GM12878 (cell line): ENCODE measurements at regions not wholly inside any gene's neighbourhood (a gene's known extent, or its start where the extent isn't known, plus 50 kb on each side); places are given as distances from the start of the nearest gene placed in this dataset.

ENCODE experiments used
- ATAC-seq: fragments of 200-7000 bp; cut with Tn5 transposase; 3 replicates; pipeline ENCODE4 v1.9.1; 2020; ENCODE audit warnings: mild to moderate bottlenecking, moderate library complexity
- BruUV-seq: library from RNA; stranded (reverse); fragments of 400-500 nt; replicated peaks from 2 replicates; lab custom pipeline; 2021; lab: Mats Ljungman, UMichigan
- CTCF ChIA-PET: fragments of 300-600 bp; sonication (Branson Sonifier 250); formaldehyde crosslinking; extraction: SDS; loops from one replicate; lab custom pipeline; 2021; ENCODE audit warnings: inconsistent platforms; lab: Yijun Ruan, JAX
- POLR2A ChIA-PET: fragments of 350-600 bp; formaldehyde crosslinking; extraction: SDS; loops from one replicate; lab custom pipeline; 2021; ENCODE audit warnings: inconsistent platforms; lab: Charles Lee
- RAD21 ChIA-PET: fragments of 300-600 bp; sonication (Branson Sonifier 250); formaldehyde crosslinking; loops from one replicate; lab custom pipeline; 2023; ENCODE audit warnings: antibody characterized with exemption; ENCODE audit not compliant: unreplicated experiment; lab: Charles Lee
- SMC1A ChIA-PET: fragments of 300-600 bp; sonication (Branson Sonifier 250); formaldehyde crosslinking; loops from one replicate; lab custom pipeline; 2023; ENCODE audit not compliant: unreplicated experiment, uncharacterized antibody; lab: Charles Lee
- DNase-seq: peaks from one replicate; pipeline ENCODE4 v3.0.0-alpha.2; 2011; ENCODE audit warnings: low read depth, low spot score
- FAIRE-seq: peaks from 3 replicates; lab custom pipeline; 2011; peaks lifted over from hg19 to GRCh38; lab: Jason Lieb, UNC
- H2AFZ ChIP-seq: 2 replicates; pipeline ENCODE4 v1.6.0; 2011; ENCODE audit warnings: low read depth, low read length, control low read depth; ENCODE audit not compliant: control insufficient read depth
- H3K27ac ChIP-seq: 2 replicates; pipeline ENCODE4 v1.5.1; 2011; ENCODE audit warnings: control low read depth; ENCODE audit not compliant: control insufficient read depth, insufficient read depth
- H3K27me3 ChIP-seq, 2 experiments: replicated peaks in 1 of 2; 2 replicates each; pipeline versions ENCODE4 v1.6.0 to v1.6.1; 2011; ENCODE audit warnings: low read length in 1 of 2; ENCODE audit not compliant: control insufficient read depth in 2 of 2, insufficient read depth in 2 of 2
- H3K36me3 ChIP-seq, 2 experiments: 2 replicates each; pipeline ENCODE4 v1.5.1; 2011; ENCODE audit warnings: low read length in 1 of 2; ENCODE audit not compliant: control insufficient read depth in 2 of 2, insufficient read depth in 2 of 2
- H3K4me1 ChIP-seq: 2 replicates; pipeline ENCODE4 v1.6.1; 2011; ENCODE audit warnings: mild to moderate bottlenecking, low read length, moderate library complexity, mixed read lengths; ENCODE audit not compliant: control insufficient read depth, insufficient read depth
- H3K4me2 ChIP-seq: 2 replicates; pipeline ENCODE4 v1.6.0; 2011; ENCODE audit warnings: control low read depth; ENCODE audit not compliant: control insufficient read depth, insufficient read depth
- H3K4me3 ChIP-seq: fragments of 200-600 bp; sonication (generic); 2 replicates; pipeline ENCODE4 v1.5.1; 2016
- H3K79me2 ChIP-seq: 2 replicates; pipeline ENCODE4 v1.6.0; 2011; ENCODE audit warnings: low read length; ENCODE audit not compliant: control insufficient read depth, insufficient read depth
- H3K9ac ChIP-seq: 2 replicates; pipeline ENCODE4 v1.8.0; 2011; ENCODE audit warnings: low read length, control low read depth, mixed read lengths; ENCODE audit not compliant: control insufficient read depth, insufficient read depth
- H3K9me3 ChIP-seq: replicated peaks from 3 replicates; pipeline ENCODE4 v1.5.1; 2011; ENCODE audit warnings: mild to moderate bottlenecking, low read length; ENCODE audit not compliant: control insufficient read depth, insufficient read depth
- H4K20me1 ChIP-seq: 2 replicates; pipeline ENCODE4 v1.6.0; 2011; ENCODE audit not compliant: control insufficient read depth, insufficient read depth
- CHD4 ChIP-seq: fragments of 200-600 bp; sonication (generic); IDR thresholded peaks from 2 replicates; pipeline ENCODE4 v1.6.1; 2016; ENCODE audit warnings: mild to moderate bottlenecking
- E2F4 ChIP-seq: IDR thresholded peaks from 2 replicates; pipeline ENCODE4 v1.6.1; 2012; ENCODE audit warnings: low read depth, low read length, improper control_type of control experiment
- ETV6 ChIP-seq, 2 experiments: fragments of 450-650 bp in 1 of 2; IDR thresholded peaks in 1 of 2; conservative IDR thresholded peaks in 1 of 2; 2 replicates each; pipeline ENCODE4 v1.6.1; 2014; ENCODE audit warnings: antibody characterized with exemption in 1 of 2, borderline replicate concordance in 1 of 2, low read depth in 1 of 2, mild to moderate bottlenecking in 1 of 2, moderate library complexity in 1 of 2
- GABPA ChIP-seq: IDR thresholded peaks from 2 replicates; pipeline ENCODE4 v1.6.1; 2014; ENCODE audit warnings: antibody characterized with exemption, low read depth, mild to moderate bottlenecking, inconsistent platforms
- HDAC6 ChIP-seq: fragments of 200-600 bp; sonication (generic); IDR thresholded peaks from one replicate; pipeline ENCODE4 v1.8.0; 2017; ENCODE audit warnings: antibody characterized with exemption; ENCODE audit not compliant: unreplicated experiment
- KAT2A ChIP-seq: conservative IDR thresholded peaks from 2 replicates; pipeline ENCODE4 v1.6.1; 2011; ENCODE audit warnings: low read depth, low read length; ENCODE audit not compliant: control insufficient read depth
- NFYA ChIP-seq: IDR thresholded peaks from 2 replicates; pipeline ENCODE4 v1.6.1; 2011; ENCODE audit warnings: low read depth, mild to moderate bottlenecking, low read length, improper control_type of control experiment, borderline replicate concordance
- PAX5 ChIP-seq: IDR thresholded peaks from 2 replicates; pipeline ENCODE4 v1.6.1; 2011; ENCODE audit warnings: low read depth, low read length, borderline replicate concordance
- PML ChIP-seq: IDR thresholded peaks from 2 replicates; pipeline ENCODE4 v1.6.1; 2012; ENCODE audit warnings: low read length, inconsistent platforms
- RAD21 ChIP-seq: IDR thresholded peaks from 2 replicates; pipeline ENCODE4 v1.6.1; 2011; ENCODE audit warnings: mild to moderate bottlenecking, low read depth, low read length, moderate library complexity; ENCODE audit not compliant: insufficient read depth
- SKIL ChIP-seq: fragments of 450-650 bp; IDR thresholded peaks from 2 replicates; pipeline ENCODE4 v1.6.1; 2017; ENCODE audit warnings: mild to moderate bottlenecking, low read depth, inconsistent platforms; ENCODE audit not compliant: poor library complexity, severe bottlenecking
- SMARCA5 ChIP-seq: fragments of 450-650 bp; IDR thresholded peaks from 2 replicates; pipeline ENCODE4 v1.6.1; 2017; ENCODE audit warnings: mild to moderate bottlenecking
- SREBF1 ChIP-seq: IDR thresholded peaks from 2 replicates; pipeline ENCODE4 v1.6.1; 2012; ENCODE audit warnings: mild to moderate bottlenecking, low read length
- SRF ChIP-seq, 2 experiments: IDR thresholded peaks; 2 replicates each; pipeline ENCODE4 v1.6.1; 2011; ENCODE audit warnings: low read depth in 2 of 2, low read length in 2 of 2, mild to moderate bottlenecking in 1 of 2, moderate library complexity in 1 of 2
- SUZ12 ChIP-seq: fragments of 200-600 bp; sonication (generic); IDR thresholded peaks from one replicate; pipeline ENCODE4 v1.6.1; 2018; ENCODE audit warnings: antibody characterized with exemption, mild to moderate bottlenecking; ENCODE audit not compliant: unreplicated experiment
- TCF7 ChIP-seq: IDR thresholded peaks from 2 replicates; pipeline ENCODE4 v1.6.1; 2014; ENCODE audit warnings: antibody characterized with exemption, borderline replicate concordance
- USF2 ChIP-seq: IDR thresholded peaks from 2 replicates; pipeline ENCODE4 v1.6.1; 2011; ENCODE audit warnings: low read depth, low read length, improper control_type of control experiment, borderline replicate concordance
- YY1 ChIP-seq: IDR thresholded peaks from 2 replicates; pipeline ENCODE4 v1.6.1; 2011; ENCODE audit warnings: low read depth, mild to moderate bottlenecking, low read length
- ZBED1 ChIP-seq: IDR thresholded peaks from 2 replicates; pipeline ENCODE4 v1.6.1; 2016; ENCODE audit warnings: borderline replicate concordance
- WGBS: methylation state at CpG from one replicate; pipeline ENCODE4 v1.1.6; 2016; ENCODE audit warnings: low lambda C conversion rate; ENCODE audit not compliant: insufficient replicate concordance, insufficient coverage; ENCODE audit errors: missing lambda C conversion rate; 5-methylcytosine and 5-hydroxymethylcytosine counted together
- in situ Hi-C: fragments of 300-500 bp; cut with MboI; formaldehyde crosslinking; loops from 9 replicates; pipeline ENCODE4 v1.14.3; 2018; ENCODE audit warnings: mixed read lengths
- intact Hi-C: fragments of 100-400 bp; cut with micrococcal nuclease; formaldehyde crosslinking; loops from one replicate; pipeline ENCODE4 v1.14.2; 2022; ENCODE audit not compliant: unreplicated experiment

- ChIA-PET POLR2A (interaction anchor here (1.0 kb wide), 1 partner anchor 192 kb away, joined by 3 read pairs; no protein-coding TSS in a partner anchor), SMC1A (interaction anchor here (0.6 to 2.0 kb wide), 11 partner anchors 8 to 425 kb away, joined by 3 to 5 read pairs (median 3); no protein-coding TSS in a partner anchor), RAD21 (interaction anchor here (0.7 to 1.1 kb wide), 5 partner anchors 8 to 297 kb away, joined by 3 to 4 read pairs (median 3); no protein-coding TSS in a partner anchor), CTCF (interaction anchor here (0.9 to 1.4 kb wide), 2 partner anchors 441 to 584 kb away, joined by 3 to 4 read pairs; no protein-coding TSS in a partner anchor)
- no TSS peak for BruUV-seq
- Histone ChIP-seq H3K9me3 (no peaks in the 10 kb centered on the region), H3K79me2 (no peaks in the 10 kb centered on the region), H3K4me3 (no peak overlapping the region), H3K36me3 (no peaks in the 10 kb centered on the region), H3K9ac (no peak overlapping the region), H2AFZ (no peak overlapping the region), H3K27me3 (no peaks in the 10 kb centered on the region), H3K4me1 (no peaks in the 10 kb centered on the region), H3K4me2 (no peak overlapping the region), H4K20me1 (no peaks in the 10 kb centered on the region), H3K27ac (no peak overlapping the region)
- TF ChIP-seq GABPA (no peak), CHD4 (no peak), E2F4 (no peak), HDAC6 (no peak), RAD21 (no peak), PAX5 (no peak), SRF (IDR thresholded peaks at IDR 0.05; ENCODE audit: low read depth in 2 of 2, low read length in 2 of 2) (no peak), YY1 (no peak), SMARCA5 (no peak), SUZ12 (no peak), ZBED1 (no peak), KAT2A (no peak), NFYA (no peak), TCF7 (no peak), USF2 (no peak), SKIL (no peak), PML (no peak), SREBF1 (no peak), ETV6 (conservative IDR thresholded peaks at IDR 0.05 in 1 of 2, IDR thresholded peaks at IDR 0.05 in 1 of 2; ENCODE audit: borderline replicate concordance in 1 of 2, low read depth in 1 of 2) (no peak)
- WGBS, result 1% methylated on average over 3 of the region's 3 CpGs
- in situ Hi-C loops (no loop called here), intact Hi-C loops (loop anchor here (5.0 kb wide), 1 partner anchor 1307 kb away; no protein-coding TSS in a partner anchor)
- FAIRE-seq, result no peak
- ATAC-seq, result no peak
- no peak for DNase-seq
Measured at GRCh38 chr18:72089432-72089831, 454.7 kb downstream of the CBLN2 start.
